H1 (cell line): ENCODE measurements at regions not wholly inside any gene's neighbourhood (a gene's known extent, or its start where the extent isn't known, plus 50 kb on each side); places are given as distances from the start of the nearest gene placed in this dataset.

Experiments used
- CTCF ChIA-PET: fragments of 300-600 bp; sonication (Branson Sonifier 250); formaldehyde crosslinking; loops from one replicate; lab custom pipeline; 2021; ENCODE audit not compliant: partially characterized antibody; lab: Charles Lee
- POLR2A ChIA-PET: fragments of 300-600 bp; sonication (Branson Sonifier 250); formaldehyde crosslinking; loops from one replicate; lab custom pipeline; 2021; ENCODE audit warnings: inconsistent platforms; ENCODE audit not compliant: partially characterized antibody; lab: Charles Lee
- DNase-seq, 2 experiments: peaks; one replicate each; pipeline versions ENCODE4 v3.0.0 to v3.0.0-alpha.2; 2010 to 2022; ENCODE audit warnings: low spot score in 2 of 2, low read depth in 1 of 2, mixed read lengths in 1 of 2
- FAIRE-seq: peaks from 2 replicates; lab custom pipeline; 2011; peaks lifted over from hg19 to GRCh38; lab: Jason Lieb, UNC
- H2AFZ ChIP-seq: 2 replicates; pipeline ENCODE4 v1.8.1; 2012; ENCODE audit warnings: low read length, inconsistent platforms
- H2AK5ac ChIP-seq: 2 replicates; pipeline ENCODE4 v1.6.1; 2013; ENCODE audit warnings: low read depth, low read length
- H2BK120ac ChIP-seq: replicated peaks from 2 replicates; pipeline ENCODE3; 2013; ENCODE audit warnings: low read depth, low read length, inconsistent platforms
- H2BK12ac ChIP-seq: 2 replicates; pipeline ENCODE4 v1.6.1; 2013; ENCODE audit warnings: low read depth, low read length
- H2BK15ac ChIP-seq: 2 replicates; pipeline ENCODE4 v1.6.1; 2013; ENCODE audit warnings: low read length
- H2BK20ac ChIP-seq: 2 replicates; pipeline ENCODE4 v1.6.1; 2013; ENCODE audit warnings: low read length
- H2BK5ac ChIP-seq: 2 replicates; pipeline ENCODE4 v1.6.1; 2013; ENCODE audit warnings: low read depth, low read length
- H3K14ac ChIP-seq: 2 replicates; pipeline ENCODE4 v1.6.1; 2013; ENCODE audit warnings: inconsistent platforms; ENCODE audit not compliant: insufficient read length
- H3K18ac ChIP-seq: 2 replicates; pipeline ENCODE4 v1.6.1; 2013; ENCODE audit warnings: low read length; ENCODE audit errors: extremely low read depth
- H3K23ac ChIP-seq: 2 replicates; pipeline ENCODE4 v1.6.1; 2013; ENCODE audit warnings: inconsistent platforms; ENCODE audit not compliant: insufficient read length
- H3K23me2 ChIP-seq: 2 replicates; pipeline ENCODE4 v1.6.1; 2013; ENCODE audit warnings: low read depth, low read length
- H3K27ac ChIP-seq: 2 replicates; pipeline ENCODE4 v1.6.1; 2011; ENCODE audit warnings: low read depth, low read length, inconsistent platforms
- H3K27me3 ChIP-seq, 4 experiments: replicated peaks in 1 of 4; 1 replicate in 1 of 4; 2 replicates in 3 of 4; pipeline versions ENCODE4 v1.6.1 to v1.8.1; 2011 to 2013; ENCODE audit warnings: low read length in 3 of 4, mild to moderate bottlenecking in 3 of 4, inconsistent platforms in 2 of 4, mixed read lengths in 2 of 4, moderate library complexity in 1 of 4; ENCODE audit not compliant: control insufficient read depth in 3 of 4, insufficient read depth in 3 of 4; ENCODE audit errors: extremely low read depth in 1 of 4
- H3K36me3 ChIP-seq, 4 experiments: 2 replicates each; pipeline versions ENCODE4 v1.6.1 to v1.8.1; 2011 to 2013; ENCODE audit warnings: mild to moderate bottlenecking in 4 of 4, low read length in 3 of 4, moderate library complexity in 2 of 4, control low read depth in 1 of 4, inconsistent platforms in 1 of 4; ENCODE audit not compliant: insufficient read depth in 4 of 4, control insufficient read depth in 2 of 4
- H3K4ac ChIP-seq: replicated peaks from 2 replicates; pipeline ENCODE3; 2013; ENCODE audit warnings: low read length, low read depth, mixed read lengths, inconsistent platforms; ENCODE audit not compliant: insufficient read length
- H3K4me1 ChIP-seq, 4 experiments: replicated peaks in 1 of 4; 1 replicate in 1 of 4; 2 replicates in 3 of 4; pipeline versions ENCODE4 v1.6.1 to v1.8.1; 2011 to 2013; ENCODE audit warnings: low read length in 3 of 4, inconsistent platforms in 2 of 4, mixed read lengths in 1 of 4; ENCODE audit not compliant: insufficient read depth in 4 of 4, control insufficient read depth in 3 of 4
- H3K4me2 ChIP-seq, 2 experiments: 2 replicates each; pipeline versions ENCODE4 v1.6.1 to v1.8.1; 2011 to 2013; ENCODE audit warnings: low read depth in 2 of 2, low read length in 2 of 2, control low read depth in 1 of 2, inconsistent platforms in 1 of 2, mild to moderate bottlenecking in 1 of 2; ENCODE audit not compliant: insufficient read depth in 1 of 2
- H3K4me3 ChIP-seq, 4 experiments: fragments of 200-600, 300-600 bp in 1 of 4; sonication (generic), shearing (Covaris generic), sonication (Bioruptor Twin) in 1 of 4; 2 replicates each; pipeline versions ENCODE4 v1.5.1 to v1.8.1; 2011 to 2016; ENCODE audit warnings: low read length in 4 of 4, low read depth in 3 of 4, control low read depth in 2 of 4, inconsistent platforms in 2 of 4, mild to moderate bottlenecking in 2 of 4, mixed read lengths in 1 of 4, moderate library complexity in 1 of 4; ENCODE audit not compliant: insufficient read depth in 2 of 4; ENCODE audit errors: extremely low read depth in 1 of 4
- H3K56ac ChIP-seq: replicated peaks from 2 replicates; pipeline ENCODE3; 2013; ENCODE audit warnings: low read depth, mild to moderate bottlenecking, mixed read lengths, low read length, inconsistent platforms; ENCODE audit not compliant: insufficient read length
- H3K79me1 ChIP-seq: 2 replicates; pipeline ENCODE4 v1.6.1; 2013; ENCODE audit warnings: low read depth, low read length, control low read depth
- H3K79me2 ChIP-seq, 2 experiments: 2 replicates each; pipeline versions ENCODE4 v1.6.1 to v1.8.1; 2012 to 2013; ENCODE audit warnings: low read length in 2 of 2, mild to moderate bottlenecking in 2 of 2, inconsistent platforms in 1 of 2; ENCODE audit not compliant: insufficient read depth in 2 of 2, control insufficient read depth in 1 of 2
- H3K9ac ChIP-seq, 4 experiments: replicated peaks in 1 of 4; 1 replicate in 1 of 4; 2 replicates in 3 of 4; pipeline versions ENCODE4 v1.6.1 to v1.8.1; 2011 to 2013; ENCODE audit warnings: low read depth in 3 of 4, low read length in 3 of 4, control low read depth in 2 of 4, mild to moderate bottlenecking in 2 of 4, moderate library complexity in 2 of 4, inconsistent platforms in 1 of 4; ENCODE audit errors: extremely low read depth in 1 of 4
- H3K9me3 ChIP-seq, 2 experiments: 2 replicates each; pipeline versions ENCODE4 v1.6.1 to v1.8.1; 2012 to 2013; ENCODE audit warnings: mild to moderate bottlenecking in 2 of 2, moderate library complexity in 2 of 2, control low read depth in 1 of 2, inconsistent platforms in 1 of 2, low read depth in 1 of 2, low read length in 1 of 2, mixed read lengths in 1 of 2; ENCODE audit not compliant: insufficient read depth in 2 of 2
- H4K20me1 ChIP-seq, 2 experiments: replicated peaks in 1 of 2; 2 replicates each; pipeline versions ENCODE3 to v1.8.1; 2011 to 2013; ENCODE audit warnings: inconsistent platforms in 2 of 2, low read length in 2 of 2, mild to moderate bottlenecking in 1 of 2; ENCODE audit not compliant: insufficient read depth in 2 of 2, control insufficient read depth in 1 of 2
- H4K5ac ChIP-seq: 2 replicates; pipeline ENCODE4 v1.6.1; 2013; ENCODE audit warnings: low read length, low read depth, mixed read lengths, inconsistent platforms; ENCODE audit not compliant: insufficient read length
- H4K8ac ChIP-seq: 2 replicates; pipeline ENCODE4 v1.8.0; 2013; ENCODE audit warnings: mild to moderate bottlenecking, moderate library complexity, low read length, inconsistent platforms; ENCODE audit not compliant: insufficient read depth; ENCODE audit errors: extremely low read depth
- H4K91ac ChIP-seq: replicated peaks from 2 replicates; pipeline ENCODE3; 2013; ENCODE audit warnings: low read length, mixed read lengths, inconsistent platforms; ENCODE audit not compliant: insufficient read length
- ASH2L ChIP-seq: fragments of 200-600, 300-600 bp; sonication (generic); IDR thresholded peaks from one replicate; pipeline ENCODE4 v1.7.1; 2017; ENCODE audit warnings: low read length
- BACH1 ChIP-seq: IDR thresholded peaks from 2 replicates; pipeline ENCODE4 v1.6.1; 2012; ENCODE audit warnings: low read length, improper control_type of control experiment
- BRCA1 ChIP-seq: IDR thresholded peaks from 2 replicates; pipeline ENCODE4 v1.6.1; 2012; ENCODE audit warnings: low read depth, low read length, improper control_type of control experiment
- CEBPB ChIP-seq: IDR thresholded peaks from 2 replicates; pipeline ENCODE4 v1.6.1; 2012; ENCODE audit warnings: low read depth, low read length
- CREB1 ChIP-seq: IDR thresholded peaks from 2 replicates; pipeline ENCODE4 v1.6.1; 2012; ENCODE audit warnings: inconsistent platforms
- JUN ChIP-seq: IDR thresholded peaks from 2 replicates; pipeline ENCODE4 v1.6.1; 2011; ENCODE audit warnings: low read depth, mild to moderate bottlenecking, improper control_type of control experiment, low read length
- JUND ChIP-seq: IDR thresholded peaks from 2 replicates; pipeline ENCODE4 v1.6.1; 2011; ENCODE audit warnings: mild to moderate bottlenecking, improper control_type of control experiment, low read length
- KDM4A ChIP-seq: IDR thresholded peaks from one replicate; pipeline ENCODE4 v1.7.1; 2012; ENCODE audit warnings: low read depth, mild to moderate bottlenecking, moderate library complexity, low read length, inconsistent platforms; ENCODE audit not compliant: severe bottlenecking
- POLR2AphosphoS5 ChIP-seq: IDR thresholded peaks from 2 replicates; pipeline ENCODE4 v1.6.1; 2011; ENCODE audit warnings: low read depth, low read length
- RAD21 ChIP-seq, 2 experiments: IDR thresholded peaks in 1 of 2; conservative IDR thresholded peaks in 1 of 2; 2 replicates each; pipeline ENCODE4 v1.6.1; 2011; ENCODE audit warnings: low read depth in 2 of 2, low read length in 2 of 2, improper control_type of control experiment in 1 of 2, inconsistent platforms in 1 of 2, mild to moderate bottlenecking in 1 of 2, moderate library complexity in 1 of 2
- RFX5 ChIP-seq: IDR thresholded peaks from 2 replicates; pipeline ENCODE4 v1.6.1; 2011; ENCODE audit warnings: low read depth, low read length, improper control_type of control experiment, borderline replicate concordance
- SIN3A ChIP-seq, 2 experiments: IDR thresholded peaks in 1 of 2; conservative IDR thresholded peaks in 1 of 2; 2 replicates each; pipeline ENCODE4 v1.6.1; 2011 to 2012; ENCODE audit warnings: low read length in 2 of 2, improper control_type of control experiment in 1 of 2, low read depth in 1 of 2, mild to moderate bottlenecking in 1 of 2
- SIRT6 ChIP-seq: IDR thresholded peaks from one replicate; pipeline ENCODE4 v1.7.1; 2012; ENCODE audit warnings: low read length, inconsistent platforms
- SP2 ChIP-seq: IDR thresholded peaks from 2 replicates; pipeline ENCODE4 v1.6.1; 2012; ENCODE audit warnings: mild to moderate bottlenecking, low read length, inconsistent platforms
- TAF1 ChIP-seq: IDR thresholded peaks from 2 replicates; pipeline ENCODE4 v1.6.1; 2011; ENCODE audit warnings: mild to moderate bottlenecking, low read depth, low read length
- WGBS, 2 experiments: shearing (Covaris generic) in 1 of 2; methylation state at CpG; one replicate each; pipeline versions ENCODE4 v1.1.6 to v1.1.7; 2013 to 2015; ENCODE audit warnings: low lambda C conversion rate in 2 of 2, mixed read lengths in 2 of 2, inconsistent platforms in 1 of 2, low coverage in 1 of 2, missing lambda C conversion rate in 1 of 2; ENCODE audit not compliant: insufficient replicate concordance in 2 of 2, insufficient coverage in 1 of 2, insufficient read length in 1 of 2; ENCODE audit errors: extremely low coverage in 1 of 2, missing lambda C conversion rate in 1 of 2; 5-methylcytosine and 5-hydroxymethylcytosine counted together

DNA sequence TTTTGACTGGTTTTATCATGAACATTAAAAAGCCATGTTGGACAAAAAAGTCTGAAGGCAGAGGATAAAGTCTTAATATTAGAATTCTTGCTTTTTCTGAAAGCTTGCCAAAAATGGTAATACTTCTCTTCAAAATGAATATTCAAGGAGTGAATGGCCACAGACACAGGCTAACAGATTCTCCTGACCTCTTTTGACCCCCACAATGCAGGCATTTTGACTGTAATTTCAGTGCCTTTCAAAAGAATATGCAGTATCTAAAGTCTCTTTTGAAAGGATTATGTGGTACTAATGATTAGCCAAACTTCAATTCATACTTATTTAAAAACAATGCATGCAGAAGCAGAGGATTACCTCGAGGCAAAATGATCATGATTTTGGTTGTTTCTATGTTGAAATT lies 557.8 kb upstream of the GCFC2 start:
- H3K9ac ChIP-seq, result no peak overlapping the region
- H3K79me1 ChIP-seq, result no peaks in the 10 kb centered on the region
- TF ChIP-seq CREB1, result no peak
- no peak for TF ChIP-seq BACH1
- no peak for TF ChIP-seq SIN3A (conservative IDR thresholded peaks at IDR 0.05 in 1 of 2, IDR thresholded peaks at IDR 0.05 in 1 of 2; ENCODE audit: low read depth in 1 of 2, low read length in 2 of 2)
- TF ChIP-seq TAF1, result no peak
- no peak for TF ChIP-seq SP2
- no peak for TF ChIP-seq POLR2AphosphoS5
- no peak for TF ChIP-seq BRCA1
- TF ChIP-seq CEBPB, result no peak
- no peak for TF ChIP-seq RFX5
- TF ChIP-seq SIRT6, result no peak
- TF ChIP-seq JUN, result no peak
- no peak for TF ChIP-seq JUND
- no peak for TF ChIP-seq RAD21 (IDR thresholded peaks at IDR 0.05 in 1 of 2, conservative IDR thresholded peaks at IDR 0.05 in 1 of 2; ENCODE audit: low read depth in 2 of 2, low read length in 2 of 2)
- no peak for TF ChIP-seq KDM4A
- TF ChIP-seq ASH2L, result no peak
- TF ChIP-seq, all 59 proteins: peak for 0
- H3K56ac ChIP-seq, result no peak overlapping the region
- H3K4me2 ChIP-seq, result no peak overlapping the region
- no peaks in the 10 kb centered on the region; a peak in 1 of 7 replicates for H3K4me1 ChIP-seq
- no peak overlapping the region for H2BK120ac ChIP-seq
- no peaks in the 10 kb centered on the region for H3K9me3 ChIP-seq
- H3K79me2 ChIP-seq, result no peaks in the 10 kb centered on the region
- CTCF ChIA-PET, result interaction anchor here (0.6 to 1.2 kb wide), 2 partner anchors 9 to 199 kb away, joined by 3 to 4 read pairs; no protein-coding TSS in a partner anchor
- H3K27ac ChIP-seq, result no peak overlapping the region
- no peak overlapping the region for H2BK20ac ChIP-seq
- no peak overlapping the region for H4K91ac ChIP-seq
- no peaks in the 10 kb centered on the region; the same call in 1 of the 2 replicates for H3K23me2 ChIP-seq
- H2BK15ac ChIP-seq, result no peak overlapping the region
- no peak overlapping the region for H3K14ac ChIP-seq
- no peaks in the 10 kb centered on the region for H3K36me3 ChIP-seq
- H3K18ac ChIP-seq, result no peak overlapping the region
- H2AK5ac ChIP-seq, result no peak overlapping the region
- H2AFZ ChIP-seq, result no peak overlapping the region
- H4K5ac ChIP-seq, result no peak overlapping the region
- POLR2A ChIA-PET, result no interaction called here
- WGBS, 2 experiments, result 80% methylated on average over 1 of the region's 1 CpG; no CpG with 5 or more reads in 1 of the 2 experiments
- DNase-seq (no peak), FAIRE-seq (no peak)
- no peaks in the 10 kb centered on the region for H3K27me3 ChIP-seq
- no peak overlapping the region for H2BK12ac ChIP-seq
- H2BK5ac ChIP-seq, result no peak overlapping the region
- H3K4ac ChIP-seq, result no peak overlapping the region
- no peak overlapping the region for H3K4me3 ChIP-seq
- H4K20me1 ChIP-seq, result no peaks in the 10 kb centered on the region
- H4K8ac ChIP-seq, result no peak overlapping the region
- H3K23ac ChIP-seq, result no peak overlapping the region
